CD4-positive, alpha-beta T cell treated with Interleukin-17A for 1 hour (primary cell): ENCODE measurements at regions not wholly inside any gene's neighbourhood (a gene's known extent, or its start where the extent isn't known, plus 50 kb on each side); places are given as distances from the start of the nearest gene placed in this dataset.
"Not testable (repeated sequence)": the region's sequence is repeated elsewhere in the genome, so short reads cannot be mapped to it uniquely, and the experiment has no call there.

Experiments
- DNase-seq: peaks from one replicate; pipeline ENCODE4 v3.0.0-alpha.2; 2020

- DNase-seq = no peak
Measured at GRCh38 chr11:130979386-130979972, 63.2 kb upstream of the SNX19 start.

- no peak for DNase-seq
Measured at GRCh38 chr11:130980071-130980862, 64.0 kb upstream of the SNX19 start.

GRCh38 chr11:130984241-130984640 lies 68.0 kb upstream of the SNX19 start:
- DNase-seq = not testable (repeated sequence)

GRCh38 chr11:130992788-130993187 lies 76.5 kb upstream of the SNX19 start:
- no peak for DNase-seq

GRCh38 chr11:130994043-130994442 lies 77.8 kb upstream of the SNX19 start:
- no peak for DNase-seq

- DNase-seq = no peak
Measured at GRCh38 chr11:130995266-130995665, 79.0 kb upstream of the SNX19 start.

- no peak for DNase-seq
Measured at GRCh38 chr11:130997278-130997677, 81.0 kb upstream of the SNX19 start.

GRCh38 chr11:130999086-130999485 lies 82.8 kb upstream of the SNX19 start:
- no peak for DNase-seq

- DNase-seq = no peak
Measured at GRCh38 chr11:130999992-131000770, 83.9 kb upstream of the SNX19 start.

- no peak for DNase-seq
Measured at GRCh38 chr11:131002145-131002544, 85.9 kb upstream of the SNX19 start.

GRCh38 chr11:131005829-131006228 lies 89.5 kb upstream of the SNX19 start:
- DNase-seq = no peak

GRCh38 chr11:131025020-131025419 lies 108.7 kb upstream of the SNX19 start:
- no peak for DNase-seq

- no peak for DNase-seq
Measured at GRCh38 chr11:131025421-131026125, 109.3 kb upstream of the SNX19 start.

GRCh38 chr11:131027491-131027890 lies 111.2 kb upstream of the SNX19 start:
- no peak for DNase-seq

GRCh38 chr11:131033151-131033651 lies 116.9 kb upstream of the SNX19 start:
- DNase-seq = no peak

- DNase-seq = no peak
Measured at GRCh38 chr11:131036514-131036913, 120.2 kb upstream of the SNX19 start.

- no peak for DNase-seq
Measured at GRCh38 chr11:131037873-131038272, 121.6 kb upstream of the SNX19 start.

GRCh38 chr11:131038597-131038996 lies 122.3 kb upstream of the SNX19 start:
- DNase-seq = no peak

- no peak for DNase-seq
Measured at GRCh38 chr11:131041331-131042040, 125.2 kb upstream of the SNX19 start.

GRCh38 chr11:131042041-131042390 lies 125.7 kb upstream of the SNX19 start:
- no peak for DNase-seq

GRCh38 chr11:131043251-131043650 lies 127.0 kb upstream of the SNX19 start:
- DNase-seq = no peak

- DNase-seq = no peak
Measured at GRCh38 chr11:131044851-131045250, 128.6 kb upstream of the SNX19 start.
